Inflammatory macrophage treated with lipopolysaccharide for 4 hours (primary cell): ENCODE measurements at regions not wholly inside any gene's neighbourhood (a gene's known extent, or its start where the extent isn't known, plus 50 kb on each side); places are given as distances from the start of the nearest gene placed in this dataset.

Experiments used
- DNase-seq: peaks from one replicate; pipeline ENCODE4 v3.0.0-alpha.2; 2020

GRCh38 chr2:100627330-100628300 is 64.8 kb downstream of the PDCL3 start:
- DNase-seq, result no peak

GRCh38 chr2:100628506-100628905 is 65.7 kb downstream of the PDCL3 start:
- DNase-seq, result no peak

DNA sequence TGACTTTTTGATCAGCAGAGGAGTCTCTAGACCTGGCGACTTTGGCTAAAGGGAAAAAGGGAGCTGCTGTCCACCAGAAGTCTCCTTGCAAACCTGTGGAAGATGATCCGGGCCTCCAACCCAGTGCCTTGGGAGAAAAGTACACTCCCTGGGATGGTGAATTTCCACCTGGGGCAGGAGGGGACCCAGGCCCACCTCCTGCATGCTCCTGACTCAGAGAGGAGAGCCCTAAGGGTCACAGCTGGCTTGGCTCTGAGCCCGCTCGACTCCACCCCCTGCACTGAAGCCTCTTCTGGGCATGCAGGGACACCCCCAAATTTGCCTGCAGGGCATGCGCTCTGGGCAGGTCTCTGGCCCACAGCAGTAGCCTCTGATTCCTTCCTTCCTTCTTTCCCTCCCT is 66.5 kb downstream of the PDCL3 start:
- DNase-seq, result no peak

DNA sequence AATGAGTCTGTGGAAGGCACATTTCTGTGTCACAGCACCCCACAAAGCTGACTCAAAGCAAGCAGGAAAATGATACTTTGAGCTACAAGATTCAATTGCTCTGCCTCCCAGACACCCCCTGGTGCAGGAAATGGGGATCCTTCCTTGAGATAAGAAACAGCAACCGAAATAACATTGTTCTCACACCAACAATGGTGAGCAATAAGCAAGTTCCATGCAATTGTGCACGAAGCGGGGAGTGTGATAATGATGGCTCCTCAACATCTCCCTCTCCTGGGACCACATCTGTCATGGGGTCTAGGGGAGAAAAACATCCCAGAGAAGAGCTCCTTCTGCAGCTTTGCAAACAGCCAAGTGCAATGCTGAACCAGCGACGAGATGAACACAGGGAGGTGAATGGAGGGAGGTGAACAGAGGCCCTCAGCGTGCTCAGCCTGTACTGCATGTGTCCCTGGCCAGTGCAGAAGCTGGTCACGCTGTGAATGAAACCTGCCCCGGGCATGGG is 67.7 kb downstream of the PDCL3 start:
- DNase-seq, result no peak

DNA sequence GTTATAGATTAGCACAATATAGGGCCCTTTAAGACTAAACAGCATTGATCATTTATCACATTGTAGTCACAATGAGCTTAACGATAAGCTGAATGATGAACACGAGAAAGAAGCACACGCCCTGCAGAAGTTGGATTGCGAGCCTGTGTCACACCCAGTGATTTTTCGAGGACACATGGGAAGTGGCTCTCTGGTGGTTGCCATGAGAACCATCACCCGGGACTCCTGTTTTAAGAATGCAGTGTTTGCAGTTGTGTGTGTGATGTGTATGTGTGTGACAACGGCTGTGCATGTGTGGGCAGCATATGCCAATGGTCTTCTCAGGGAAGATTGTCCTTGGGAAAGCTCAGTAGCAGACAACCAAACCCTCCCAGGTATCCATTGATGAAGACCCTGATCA is 69.2 kb downstream of the PDCL3 start:
- DNase-seq, result no peak

GRCh38 chr2:100632759-100633158 is 70.0 kb downstream of the PDCL3 start:
- DNase-seq, result no peak

GRCh38 chr2:100639588-100640390 is 77.0 kb downstream of the PDCL3 start:
- no peak for DNase-seq

- DNase-seq, result no peak
These were observed 77.8 kb downstream of the PDCL3 start for GRCh38 chr2:100640431-100641124.

DNA sequence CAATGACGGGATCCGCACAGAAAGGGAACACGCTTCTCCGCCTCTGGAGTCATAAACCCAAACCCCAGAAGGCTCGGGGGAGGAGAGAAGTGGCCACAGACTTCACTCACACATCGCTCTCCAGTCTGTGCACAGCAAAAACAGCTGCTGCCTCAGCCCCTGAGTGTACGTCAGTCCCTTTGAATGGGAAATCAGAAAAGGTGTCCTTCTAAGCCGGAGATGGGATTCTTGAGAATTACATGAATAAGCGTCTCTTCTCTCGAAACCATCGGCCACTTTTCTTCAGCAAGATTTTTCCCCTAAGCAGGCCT is 78.3 kb downstream of the PDCL3 start:
- no peak for DNase-seq

DNA sequence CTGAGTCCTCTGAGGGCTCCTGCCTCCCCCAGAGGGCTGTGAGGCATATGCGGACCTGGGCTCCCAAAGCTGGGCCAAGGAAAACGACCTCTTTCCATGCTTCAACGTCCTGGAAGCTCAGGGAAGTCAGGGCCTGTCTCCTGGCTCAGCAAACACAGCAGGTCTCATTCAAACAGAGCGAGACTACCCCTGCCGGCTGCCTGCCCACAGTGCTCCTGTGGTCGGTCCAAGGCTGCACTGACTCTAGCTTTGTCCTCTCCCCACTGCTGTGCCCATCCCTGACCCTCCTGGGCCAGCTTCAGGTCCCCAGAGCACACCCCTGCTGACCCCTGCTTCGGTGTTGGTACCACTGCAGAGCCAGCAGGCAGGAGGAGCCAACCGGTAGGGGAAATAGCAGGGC is 79.6 kb downstream of the PDCL3 start:
- DNase-seq, result no peak

DNA sequence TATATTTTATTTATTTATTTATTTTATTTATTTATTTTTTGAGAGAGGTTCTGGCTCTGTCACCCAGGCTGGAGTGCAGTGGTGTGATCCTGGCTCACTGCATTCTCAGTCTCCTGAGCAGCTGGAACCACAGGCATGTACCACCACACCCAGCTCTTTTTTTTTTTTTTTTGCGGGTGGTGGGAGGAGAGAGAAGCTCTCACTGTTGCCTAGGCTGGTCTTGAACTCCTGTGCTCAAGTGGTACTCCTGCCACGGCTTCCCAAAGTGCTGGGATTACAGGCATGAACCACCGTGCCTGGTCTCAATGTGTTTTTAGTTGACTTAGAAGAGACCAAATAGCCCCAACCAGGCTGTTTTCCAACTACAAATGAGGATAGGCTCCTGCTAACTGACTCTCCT is 80.7 kb downstream of the PDCL3 start:
- DNase-seq, result no peak

- DNase-seq, result no peak
These were observed 81.2 kb downstream of the PDCL3 start for GRCh38 chr2:100643906-100644501.

GRCh38 chr2:100645695-100646429 is 83.1 kb downstream of the PDCL3 start:
- DNase-seq, result no peak

- DNase-seq, result no peak
These were observed 84.9 kb downstream of the PDCL3 start for GRCh38 chr2:100647709-100648108.

DNA sequence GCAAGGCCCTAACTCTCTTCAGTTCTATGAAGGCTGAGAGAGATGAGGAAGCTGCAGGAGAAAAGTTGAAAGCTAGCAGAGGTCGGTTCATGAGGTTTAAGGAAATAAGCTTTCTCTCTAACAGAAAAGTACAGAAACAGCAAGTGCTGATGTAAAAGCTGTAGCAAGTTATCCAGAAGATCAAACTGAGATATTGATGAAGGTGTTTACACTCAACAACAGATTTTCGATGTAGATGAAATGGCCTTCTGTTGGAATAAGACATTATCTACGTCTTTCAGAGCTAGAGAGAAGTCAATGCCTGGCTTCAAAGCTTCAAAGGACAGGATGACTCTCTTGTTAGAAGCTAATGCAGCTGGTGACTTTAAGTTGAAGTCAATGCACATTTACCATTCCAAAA is 87.4 kb downstream of the PDCL3 start:
- DNase-seq, result no peak

DNA sequence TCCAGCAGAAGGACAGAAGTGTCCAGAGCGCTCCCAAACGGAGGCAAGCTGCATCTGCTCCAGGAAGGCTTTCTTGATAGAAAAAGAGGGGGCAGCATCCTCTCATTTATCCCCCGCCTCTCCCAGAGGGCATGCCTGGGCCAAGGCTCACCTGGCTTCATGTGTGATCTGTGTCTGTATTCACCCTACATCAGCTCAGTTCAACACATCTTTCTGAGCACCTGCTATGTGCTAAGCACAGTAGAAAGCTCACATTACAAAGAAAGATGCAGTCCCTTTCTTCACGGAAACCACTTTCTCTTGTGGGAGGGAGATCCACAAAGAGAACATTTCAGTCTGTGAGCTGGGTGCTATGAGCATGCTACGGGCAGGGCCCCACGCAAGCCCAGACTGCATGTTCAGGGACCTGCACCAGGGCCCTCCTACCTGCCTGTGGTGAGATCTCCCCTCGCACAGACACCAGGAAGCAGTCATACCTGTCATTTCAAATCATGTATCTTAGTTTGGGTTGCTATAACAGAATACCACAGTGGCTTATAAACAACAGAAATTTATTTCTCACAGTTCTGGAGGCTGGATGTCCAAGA is 90.7 kb downstream of the PDCL3 start:
- DNase-seq, result no peak

DNA sequence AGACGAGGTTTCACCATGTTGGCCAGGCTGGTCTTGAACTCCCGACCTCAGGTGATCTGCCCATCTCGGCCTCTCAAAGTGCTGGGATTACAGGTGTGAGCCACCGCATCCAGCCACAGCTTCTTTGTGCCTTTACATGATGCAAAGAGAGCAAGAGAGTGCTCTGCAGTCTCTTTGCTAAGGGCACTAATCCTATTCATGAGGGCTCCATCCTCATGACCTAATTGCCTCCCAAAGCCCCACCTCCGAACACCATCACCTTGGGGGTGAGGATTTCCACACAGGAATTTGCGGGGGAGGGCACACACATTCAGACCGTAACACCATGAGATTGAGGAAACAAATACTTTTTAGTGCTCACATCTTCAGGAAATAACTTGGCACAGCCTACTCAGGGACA is 91.8 kb downstream of the PDCL3 start:
- DNase-seq, result no peak

GRCh38 chr2:100655446-100655845 is 92.7 kb downstream of the PDCL3 start:
- DNase-seq, result no peak

DNA sequence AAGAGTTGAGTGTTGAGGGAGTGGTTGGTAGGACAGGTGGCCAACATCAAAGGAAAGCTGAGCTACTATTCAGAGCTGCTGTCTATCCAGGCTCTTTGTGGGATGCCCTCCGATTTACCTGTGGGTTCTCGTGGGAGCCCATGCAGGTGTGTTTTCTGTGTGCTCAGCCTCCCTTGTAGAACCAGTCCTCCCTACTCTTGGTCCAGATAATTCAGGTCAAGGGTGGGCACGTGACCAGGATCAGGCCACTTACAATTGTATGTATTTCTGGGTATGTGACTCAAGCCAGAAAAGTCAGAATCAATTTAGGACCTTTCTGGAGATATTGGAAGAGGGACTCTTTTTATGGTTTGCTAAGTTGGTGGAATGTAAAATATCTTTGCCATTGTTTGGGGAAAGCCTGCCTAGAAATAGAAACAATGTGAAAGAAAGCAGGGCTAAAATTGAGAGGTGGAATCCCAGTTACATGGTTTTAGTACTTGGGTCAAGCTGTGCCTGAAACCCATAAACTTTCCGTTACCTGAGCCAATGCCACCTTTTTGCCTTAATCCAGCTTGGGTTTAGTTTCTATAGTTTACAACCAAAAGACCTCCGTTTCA is 93.2 kb downstream of the PDCL3 start:
- DNase-seq, result no peak

- DNase-seq, result no peak
These were observed 95.2 kb downstream of the PDCL3 start for GRCh38 chr2:100658017-100658416.

DNA sequence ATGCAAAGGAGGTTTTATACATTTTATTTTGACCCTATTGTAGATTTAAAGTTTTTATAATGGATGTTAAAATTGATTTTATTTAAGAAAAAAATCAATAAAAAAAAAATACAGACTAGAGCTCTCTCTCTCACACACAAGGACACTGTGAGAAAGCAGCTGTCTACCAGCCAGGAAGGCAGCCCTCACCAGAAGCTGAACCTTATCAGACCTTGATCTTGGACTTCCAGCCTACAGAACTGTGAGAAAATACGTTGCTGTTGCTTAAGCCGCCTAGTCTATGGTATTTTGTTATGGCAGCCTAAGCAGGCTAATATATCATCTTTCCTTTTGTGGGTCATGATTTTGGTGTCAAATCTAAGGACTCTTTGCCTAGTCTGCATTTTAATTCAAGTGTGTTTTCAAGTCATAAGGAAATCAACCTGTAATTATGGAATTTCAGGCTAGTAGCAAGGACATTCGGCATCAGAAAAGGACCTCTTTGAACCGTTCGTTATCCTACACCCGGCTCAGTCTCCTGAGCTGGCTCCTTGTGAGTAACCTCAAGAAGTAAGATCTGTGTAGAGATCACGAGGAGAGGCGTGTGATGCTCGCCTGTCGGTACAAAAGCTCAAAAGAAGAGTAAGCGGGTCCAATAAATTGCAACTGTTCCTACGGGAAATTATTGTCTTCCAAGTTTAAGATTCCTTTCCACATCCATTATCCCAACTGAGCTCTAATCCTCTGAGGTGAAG is 98.2 kb downstream of the PDCL3 start:
- DNase-seq, result no peak
